ENCODE measurements at regions not wholly inside any gene's neighbourhood (a gene's known extent, or its start where the extent isn't known, plus 50 kb on each side); places are given as distances from the start of the nearest gene placed in this dataset.

DNA sequence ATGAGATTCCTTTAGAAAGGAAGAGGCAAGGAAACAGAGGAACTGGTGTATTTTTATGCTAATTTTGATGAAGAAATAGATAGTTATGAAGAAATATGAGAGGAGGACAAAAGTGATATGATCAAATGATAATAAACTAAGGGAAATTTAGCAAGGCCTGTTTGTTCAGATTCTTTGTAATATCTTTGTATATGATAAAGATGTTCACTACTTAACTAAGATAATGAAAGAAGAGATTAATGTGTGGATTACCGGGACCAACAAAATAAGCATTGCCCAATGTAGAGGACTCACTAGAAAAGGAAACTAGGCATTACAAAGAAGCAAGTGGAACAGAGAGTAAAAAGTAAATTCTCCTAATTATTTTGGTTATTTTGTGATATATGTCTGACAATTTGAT, 99.0 kb upstream of the FIGN start:
- Histone ChIP-seq H3K4me3 (no peak overlapping the region), H3K27me3 (replicated peaks; ENCODE audit: insufficient read depth) (no peaks in the 10 kb centered on the region), H3K4me1 (replicated peaks) (peaks cover 2% of the 10 kb centered on the region), H3K36me3 (no peaks in the 10 kb centered on the region), H3K9me3 (no peaks in the 10 kb centered on the region), H3K27ac (no peak overlapping the region)
- WGBS: 78% methylated on average over 1 of the region's 1 CpG
- no peak for DNase-seq (ENCODE audit: low spot score)
- intact Hi-C loops (cut with DNase I): no loop called here
- TF ChIP-seq POLR2AphosphoS5 (IDR thresholded peaks at IDR 0.05) (no peak), POLR2A (IDR thresholded peaks at IDR 0.05) (no peak)
- TF ChIP-seq, protein P1, sequence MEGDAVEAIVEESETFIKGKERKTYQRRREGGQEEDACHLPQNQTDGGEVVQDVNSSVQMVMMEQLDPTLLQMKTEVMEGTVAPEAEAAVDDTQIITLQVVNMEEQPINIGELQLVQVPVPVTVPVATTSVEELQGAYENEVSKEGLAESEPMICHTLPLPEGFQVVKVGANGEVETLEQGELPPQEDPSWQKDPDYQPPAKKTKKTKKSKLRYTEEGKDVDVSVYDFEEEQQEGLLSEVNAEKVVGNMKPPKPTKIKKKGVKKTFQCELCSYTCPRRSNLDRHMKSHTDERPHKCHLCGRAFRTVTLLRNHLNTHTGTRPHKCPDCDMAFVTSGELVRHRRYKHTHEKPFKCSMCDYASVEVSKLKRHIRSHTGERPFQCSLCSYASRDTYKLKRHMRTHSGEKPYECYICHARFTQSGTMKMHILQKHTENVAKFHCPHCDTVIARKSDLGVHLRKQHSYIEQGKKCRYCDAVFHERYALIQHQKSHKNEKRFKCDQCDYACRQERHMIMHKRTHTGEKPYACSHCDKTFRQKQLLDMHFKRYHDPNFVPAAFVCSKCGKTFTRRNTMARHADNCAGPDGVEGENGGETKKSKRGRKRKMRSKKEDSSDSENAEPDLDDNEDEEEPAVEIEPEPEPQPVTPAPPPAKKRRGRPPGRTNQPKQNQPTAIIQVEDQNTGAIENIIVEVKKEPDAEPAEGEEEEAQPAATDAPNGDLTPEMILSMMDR (IDR thresholded peaks at IDR 0.05): no peak

DNA sequence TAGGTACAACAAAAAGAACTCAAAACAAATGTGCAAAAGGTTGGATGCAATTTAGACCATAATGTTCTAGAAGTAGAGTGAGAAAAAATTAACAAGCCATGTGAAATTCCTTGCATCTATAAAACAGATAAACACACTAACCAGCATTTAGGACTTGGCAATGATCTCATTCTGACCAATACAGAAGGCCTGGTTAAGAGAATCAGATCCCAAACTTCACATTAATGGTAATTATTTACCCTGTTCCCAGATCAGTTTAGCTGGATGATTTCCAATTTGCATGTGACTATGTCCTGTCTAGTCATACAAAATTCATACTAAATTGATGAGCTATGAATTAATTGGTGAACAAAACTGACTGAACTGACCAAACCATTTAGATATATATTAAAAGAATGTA, 98.4 kb upstream of the FIGN start:
- peaks cover 2% of the 10 kb centered on the region for H3K4me1 ChIP-seq (replicated peaks)
- H3K27ac ChIP-seq: no peak overlapping the region
- no peaks in the 10 kb centered on the region for H3K27me3 ChIP-seq (replicated peaks; ENCODE audit: insufficient read depth)
- H3K36me3 ChIP-seq: no peaks in the 10 kb centered on the region
- no peak for TF ChIP-seq POLR2AphosphoS5 (IDR thresholded peaks at IDR 0.05)
- TF ChIP-seq POLR2A (IDR thresholded peaks at IDR 0.05): no peak
- TF ChIP-seq, protein P1 (IDR thresholded peaks at IDR 0.05): no peak
- no peaks in the 10 kb centered on the region for H3K9me3 ChIP-seq
- DNase-seq (ENCODE audit: low spot score): no peak
- intact Hi-C loops (cut with DNase I): no loop called here
- no peak overlapping the region for H3K4me3 ChIP-seq

DNA sequence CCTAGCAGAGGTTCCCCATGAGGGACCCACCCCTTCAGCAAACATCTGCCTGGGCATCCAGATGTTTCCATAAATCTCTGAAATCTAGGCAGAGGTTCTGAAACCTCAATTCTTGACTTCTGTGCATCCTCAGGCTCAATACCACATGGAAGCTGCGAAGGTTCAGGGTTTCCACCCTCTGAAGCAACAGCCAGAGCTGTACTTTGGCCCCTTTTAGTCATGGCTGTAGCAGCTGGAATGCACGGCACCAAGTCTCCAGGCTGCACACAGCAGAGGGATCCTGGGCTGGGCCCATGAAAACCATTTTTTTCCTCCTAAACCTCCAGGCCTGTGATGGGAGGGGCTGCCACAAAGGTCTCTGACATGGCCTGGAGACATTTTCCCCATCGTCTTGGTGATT, 93.0 kb upstream of the FIGN start:
- no peaks in the 10 kb centered on the region for H3K36me3 ChIP-seq
- intact Hi-C loops (cut with DNase I): no loop called here
- 85% methylated on average over 3 of the region's 3 CpGs for WGBS
- no peaks in the 10 kb centered on the region for H3K27me3 ChIP-seq (replicated peaks; ENCODE audit: insufficient read depth)
- TF ChIP-seq POLR2A (IDR thresholded peaks at IDR 0.05): no peak
- no peak for TF ChIP-seq POLR2AphosphoS5 (IDR thresholded peaks at IDR 0.05)
- TF ChIP-seq, protein P1 (IDR thresholded peaks at IDR 0.05): no peak
- H3K27ac ChIP-seq: no peak overlapping the region
- H3K4me1 ChIP-seq (replicated peaks): no peaks in the 10 kb centered on the region
- H3K4me3 ChIP-seq: no peak overlapping the region
- no peaks in the 10 kb centered on the region for H3K9me3 ChIP-seq
- no peak for DNase-seq (ENCODE audit: low spot score)

DNA sequence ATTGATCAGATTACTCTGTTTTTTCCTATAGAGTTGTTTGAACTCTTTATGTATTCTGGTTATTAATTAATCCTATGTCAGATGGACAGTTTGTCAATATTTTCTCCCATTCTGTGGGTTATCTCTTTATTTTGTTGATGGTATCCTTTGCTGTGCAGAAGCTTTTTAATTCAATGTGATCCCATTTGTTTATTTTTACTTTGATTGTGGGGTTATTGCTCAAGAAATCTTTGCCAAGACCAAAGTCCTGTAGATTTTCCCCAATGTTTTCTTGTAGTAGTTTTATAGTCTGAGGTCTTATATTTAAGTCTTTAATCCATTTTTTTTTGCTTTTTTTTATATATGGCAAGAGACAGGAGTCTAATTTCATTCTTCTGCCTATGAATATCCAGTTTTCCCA, 86.2 kb upstream of the FIGN start:
- intact Hi-C loops (cut with DNase I): no loop called here
- DNase-seq (ENCODE audit: low spot score): no peak
- Histone ChIP-seq H3K27me3 (replicated peaks; ENCODE audit: insufficient read depth) (no peaks in the 10 kb centered on the region), H3K4me1 (replicated peaks) (no peaks in the 10 kb centered on the region), H3K27ac (no peak overlapping the region), H3K9me3 (no peaks in the 10 kb centered on the region), H3K36me3 (no peaks in the 10 kb centered on the region), H3K4me3 (no peak overlapping the region)
- TF ChIP-seq POLR2A (IDR thresholded peaks at IDR 0.05) (no peak), POLR2AphosphoS5 (IDR thresholded peaks at IDR 0.05) (no peak)
- TF ChIP-seq, protein P1 (IDR thresholded peaks at IDR 0.05): no peak

DNA sequence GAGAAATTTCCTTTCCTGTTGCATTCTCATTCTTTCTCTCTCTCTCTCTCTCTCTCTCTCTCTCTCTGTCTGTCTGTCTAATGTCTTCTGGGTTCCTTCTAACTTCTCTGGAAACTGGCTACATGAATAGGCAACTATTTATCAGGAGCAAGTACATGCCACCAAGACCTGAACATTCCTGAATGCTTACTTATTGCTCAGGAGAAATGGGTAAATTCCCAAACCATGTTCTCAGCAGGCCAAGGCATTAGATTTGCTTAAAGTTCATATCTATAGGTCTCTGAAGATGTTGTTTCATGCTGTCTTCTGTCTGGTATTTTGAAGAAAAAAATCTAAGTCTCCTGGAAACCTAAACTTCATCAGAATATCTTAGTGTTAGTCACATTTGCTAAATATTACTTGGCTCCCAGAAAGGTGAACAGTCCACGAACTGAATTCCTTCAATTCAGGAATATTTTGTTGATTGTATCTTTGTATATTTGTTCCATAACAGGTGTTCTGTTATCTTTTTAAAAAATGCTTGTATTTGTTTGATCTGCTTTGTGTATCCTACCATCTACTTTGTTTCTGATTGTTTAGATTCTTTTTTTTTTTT, 77.2 kb upstream of the FIGN start:
- H3K4me3 ChIP-seq: no peak overlapping the region
- H3K4me1 ChIP-seq (replicated peaks): no peaks in the 10 kb centered on the region
- intact Hi-C loops (cut with DNase I): no loop called here
- H3K36me3 ChIP-seq: no peaks in the 10 kb centered on the region
- no peak for TF ChIP-seq POLR2A (IDR thresholded peaks at IDR 0.05)
- no peak for TF ChIP-seq POLR2AphosphoS5 (IDR thresholded peaks at IDR 0.05)
- TF ChIP-seq, protein P1 (IDR thresholded peaks at IDR 0.05): no peak
- no peaks in the 10 kb centered on the region for H3K9me3 ChIP-seq
- no peak for DNase-seq (ENCODE audit: low spot score)
- 74% methylated on average over 1 of the region's 1 CpG for WGBS
- no peaks in the 10 kb centered on the region for H3K27me3 ChIP-seq (replicated peaks; ENCODE audit: insufficient read depth)
- H3K27ac ChIP-seq: no peak overlapping the region
